GM10248 (cell line): ENCODE measurements at regions not wholly inside any gene's neighbourhood (a gene's known extent, or its start where the extent isn't known, plus 50 kb on each side); places are given as distances from the start of the nearest gene placed in this dataset.

Source experiments
- CTCF ChIA-PET: fragments of 300-600 bp; sonication (Branson Sonifier 250); formaldehyde crosslinking; extraction: SDS; loops from one replicate; lab custom pipeline; 2021; ENCODE audit warnings: antibody characterized with exemption; lab: Yijun Ruan, JAX
- POLR2A ChIA-PET: fragments of 350-650 bp; sonication (Branson Sonifier 250); formaldehyde crosslinking; extraction: SDS; loops from one replicate; lab custom pipeline; 2020; ENCODE audit warnings: antibody characterized with exemption; lab: Yijun Ruan, JAX
- DNase-seq: peaks from one replicate; pipeline ENCODE4 v3.0.0; 2012; ENCODE audit errors: extremely low spot score
- CTCF ChIP-seq: IDR thresholded peaks from 2 replicates; pipeline ENCODE4 v1.5.1; 2012; ENCODE audit warnings: mild to moderate bottlenecking, low read depth; ENCODE audit errors: extremely low read depth, missing control alignments, control extremely low read depth

DNA sequence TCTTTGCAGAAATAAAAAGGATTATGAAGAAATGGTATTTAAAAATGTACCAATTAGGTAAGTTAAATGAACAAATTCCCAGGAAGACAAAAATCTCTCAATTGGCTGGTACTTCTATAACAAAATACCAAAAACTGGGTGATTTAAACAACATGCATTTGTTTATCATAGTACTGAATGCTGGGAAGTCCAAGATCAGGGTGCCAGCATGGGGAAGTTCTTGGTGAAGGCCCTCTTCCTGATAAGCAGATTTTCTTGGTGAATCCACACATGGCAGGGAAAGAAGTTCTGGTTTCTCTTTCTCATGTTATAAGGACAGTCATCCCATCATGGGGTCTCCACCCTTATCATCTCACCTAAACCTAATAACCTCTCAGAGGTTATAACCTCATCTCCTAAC lies 271.6 kb upstream of the SETBP1 start:
- DNase-seq, result no peak
- no peak for TF ChIP-seq CTCF
- POLR2A ChIA-PET, result no interaction called here
- CTCF ChIA-PET, result no interaction called here

DNA sequence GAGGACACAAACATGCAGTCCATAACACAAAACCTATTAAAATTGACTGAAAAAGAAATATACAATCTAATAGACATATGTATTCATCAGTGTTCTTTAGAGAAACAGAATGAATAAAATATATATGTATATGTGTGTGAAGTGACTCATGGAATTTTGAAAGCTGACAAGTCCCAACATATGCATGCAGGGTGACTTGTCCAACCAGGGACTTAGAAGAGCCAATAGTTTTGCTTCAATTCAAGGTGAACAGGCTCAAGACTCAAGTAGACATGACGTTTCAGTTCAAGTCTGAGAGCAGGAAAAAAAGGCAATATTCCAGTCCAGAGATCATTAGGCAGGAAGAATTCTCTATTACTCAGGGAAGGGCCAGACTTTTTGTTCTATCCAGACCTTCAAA lies 271.2 kb upstream of the SETBP1 start:
- no peak for TF ChIP-seq CTCF
- ChIA-PET CTCF (no interaction called here), POLR2A (no interaction called here)
- no peak for DNase-seq

- no peak for TF ChIP-seq CTCF
- DNase-seq, result no peak
- ChIA-PET CTCF (no interaction called here), POLR2A (no interaction called here)
These were observed 269.9 kb upstream of the SETBP1 start for GRCh38 chr18:44410740-44411139.

DNA sequence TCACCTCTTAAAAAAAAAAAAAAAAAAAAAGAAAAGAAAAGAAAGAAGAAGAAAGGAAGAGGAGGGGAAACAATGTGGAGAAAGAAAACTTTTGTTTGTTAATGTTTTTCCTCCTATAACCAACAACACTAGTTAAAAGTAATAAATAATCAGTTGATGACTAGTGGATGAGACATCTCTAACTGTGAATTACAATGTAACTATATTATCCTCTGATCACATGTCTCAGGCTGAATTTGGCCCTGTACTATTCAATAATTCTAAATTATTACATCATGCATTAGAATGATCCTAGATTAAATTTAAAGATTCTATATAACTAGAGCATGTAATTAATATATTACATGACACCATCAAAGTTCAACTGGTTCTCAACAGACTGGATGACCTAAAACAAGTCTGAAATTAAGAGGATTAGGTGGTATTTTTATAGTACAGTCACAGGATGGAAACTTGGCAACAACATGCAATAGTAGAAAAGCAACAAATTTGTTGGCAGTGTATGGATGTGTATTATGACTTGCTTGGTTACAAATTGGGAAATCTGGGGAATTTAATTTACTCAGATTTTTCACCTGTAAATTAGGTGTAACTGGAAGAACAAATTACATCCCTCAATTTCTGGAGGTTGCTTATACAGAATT lies 269.3 kb upstream of the SETBP1 start:
- ChIA-PET CTCF (no interaction called here), POLR2A (no interaction called here)
- no peak for TF ChIP-seq CTCF
- DNase-seq, result no peak

DNA sequence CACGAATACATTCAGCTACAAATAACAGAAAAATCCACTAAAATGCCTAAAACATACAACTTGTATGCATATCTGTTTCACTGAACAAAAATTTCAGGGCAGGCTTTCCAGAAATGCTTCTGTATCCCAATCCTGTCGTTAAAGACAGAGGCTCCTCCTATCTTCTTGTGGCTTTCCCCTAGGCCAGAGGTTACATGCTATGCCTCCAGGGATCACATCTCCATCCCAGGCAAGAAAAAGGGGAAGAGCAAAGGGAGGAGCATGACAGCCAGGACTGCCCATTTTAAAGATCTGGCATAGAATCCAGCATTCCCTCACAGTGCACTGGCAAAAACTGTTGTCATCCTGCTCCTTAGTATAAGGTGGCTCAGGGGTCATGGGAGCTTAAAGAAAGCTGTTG lies 268.7 kb upstream of the SETBP1 start:
- TF ChIP-seq CTCF, result no peak
- ChIA-PET CTCF (no interaction called here), POLR2A (no interaction called here)
- no peak for DNase-seq

GRCh38 chr18:44423814-44424644 lies 256.7 kb upstream of the SETBP1 start:
- TF ChIP-seq CTCF, result no peak
- POLR2A ChIA-PET, result no interaction called here
- CTCF ChIA-PET, result no interaction called here
- no peak for DNase-seq
